DMS79 treated with DMSO at 0.1 percent for 48 hours (cell line): ENCODE measurements at regions not wholly inside any gene's neighbourhood (a gene's known extent, or its start where the extent isn't known, plus 50 kb on each side); places are given as distances from the start of the nearest gene placed in this dataset.

ENCODE experiments used
- DNase-seq: peaks from one replicate; lab custom pipeline; 2025; lab: John Stamatoyannopoulos, UW

- no peak for DNase-seq
Measured at GRCh38 chr15:61624950-61625349, 395.8 kb upstream of the RORA start.

DNA sequence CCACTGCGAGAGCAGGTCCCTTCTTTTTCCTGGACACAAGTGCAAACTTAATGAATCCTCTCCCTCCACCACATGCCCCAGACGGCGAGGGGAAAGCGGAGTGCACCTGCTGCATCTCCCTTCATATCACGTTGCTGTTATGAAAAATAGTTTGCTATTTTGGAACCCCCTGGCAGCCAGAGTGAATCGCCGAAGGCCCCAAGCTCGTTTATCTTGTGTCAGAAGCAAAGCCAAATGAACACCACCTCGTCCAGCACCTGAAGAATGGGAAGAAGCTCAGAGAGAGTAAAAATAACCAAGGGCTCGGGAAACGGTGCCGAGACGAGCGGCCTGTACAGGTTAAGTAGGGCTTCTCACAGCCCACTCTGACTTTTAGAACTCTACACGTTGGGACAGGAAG lies 394.6 kb upstream of the RORA start:
- DNase-seq, result no peak

DNA sequence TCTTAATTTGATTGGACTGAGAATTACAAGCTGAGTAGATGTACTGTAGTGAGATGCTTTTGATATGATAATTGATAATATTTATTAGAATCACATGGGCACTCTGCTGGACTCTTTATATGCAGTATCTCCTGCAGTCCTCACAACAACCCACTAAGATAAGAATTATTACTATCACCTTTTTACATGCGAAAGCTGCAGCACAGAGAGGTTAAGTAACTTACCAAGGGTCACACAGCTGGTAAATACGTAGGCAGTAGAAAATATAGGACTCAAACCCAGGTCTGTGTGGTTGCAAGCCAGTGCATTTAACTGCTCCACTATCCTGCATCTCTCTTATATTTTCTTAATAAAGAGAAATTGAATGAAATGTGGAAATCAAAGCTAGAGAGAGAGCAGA lies 392.8 kb upstream of the RORA start:
- DNase-seq, result no peak

DNA sequence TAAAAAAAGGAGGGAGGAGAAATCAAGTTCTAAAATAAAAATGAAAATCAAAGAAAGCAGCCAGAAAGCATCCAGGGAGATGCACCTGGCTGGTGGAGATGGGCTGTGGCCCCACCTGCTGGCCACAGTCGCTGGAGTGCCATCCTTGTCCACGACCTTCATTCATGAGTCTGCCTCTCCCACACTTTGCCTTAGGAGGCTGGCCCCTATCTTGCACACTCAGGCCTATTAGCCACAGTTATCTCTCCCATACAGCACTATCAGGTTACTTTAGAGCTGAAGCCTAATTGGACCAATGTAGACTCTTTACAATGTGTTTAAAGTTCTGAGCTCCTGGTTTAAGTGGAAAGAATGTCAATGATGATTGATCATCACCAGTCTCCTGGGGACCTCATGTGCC lies 392.0 kb upstream of the RORA start:
- DNase-seq, result no peak

DNA sequence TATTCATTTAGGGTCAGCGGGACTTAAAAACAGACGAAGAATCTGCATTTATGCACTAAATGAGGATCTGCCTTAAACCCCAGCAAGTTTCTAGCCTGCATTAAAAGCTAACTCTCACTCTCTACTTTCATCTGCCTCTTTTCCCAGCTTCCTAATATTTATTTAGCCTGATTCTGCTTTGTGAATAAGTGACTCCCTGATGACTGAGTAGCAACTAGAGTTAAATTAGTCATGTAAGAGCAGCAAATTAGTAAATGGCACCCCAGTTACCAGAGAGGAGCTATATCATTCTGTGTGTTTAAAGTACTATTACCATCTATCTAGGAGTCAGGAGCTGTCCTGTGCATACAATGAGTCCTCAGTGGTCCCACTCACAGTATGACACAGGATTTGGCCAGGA lies 391.0 kb upstream of the RORA start:
- DNase-seq, result no peak

DNA sequence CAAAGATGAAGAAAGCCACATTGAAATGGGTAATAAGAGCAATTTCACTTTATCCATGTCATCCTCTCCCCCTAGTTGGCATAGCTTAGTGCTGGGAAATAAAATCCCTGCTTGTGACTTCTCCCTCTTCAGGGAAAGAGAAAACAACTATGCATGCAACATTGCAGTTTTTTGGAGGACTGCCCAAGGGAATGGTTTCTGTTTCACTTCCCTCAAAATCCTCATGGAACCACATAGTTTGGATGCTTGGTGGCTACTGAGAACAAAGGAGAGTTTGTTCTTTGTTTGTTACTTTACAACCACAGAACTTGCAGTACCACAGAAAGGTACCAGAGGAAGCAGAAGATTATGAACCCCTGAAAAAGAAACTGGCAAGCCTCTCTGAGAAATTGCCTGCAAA lies 384.6 kb upstream of the RORA start:
- DNase-seq, result no peak

GRCh38 chr15:61613138-61613537 lies 384.0 kb upstream of the RORA start:
- DNase-seq, result no peak

- no peak for DNase-seq
Measured at GRCh38 chr15:61612111-61612510, 383.0 kb upstream of the RORA start.

DNA sequence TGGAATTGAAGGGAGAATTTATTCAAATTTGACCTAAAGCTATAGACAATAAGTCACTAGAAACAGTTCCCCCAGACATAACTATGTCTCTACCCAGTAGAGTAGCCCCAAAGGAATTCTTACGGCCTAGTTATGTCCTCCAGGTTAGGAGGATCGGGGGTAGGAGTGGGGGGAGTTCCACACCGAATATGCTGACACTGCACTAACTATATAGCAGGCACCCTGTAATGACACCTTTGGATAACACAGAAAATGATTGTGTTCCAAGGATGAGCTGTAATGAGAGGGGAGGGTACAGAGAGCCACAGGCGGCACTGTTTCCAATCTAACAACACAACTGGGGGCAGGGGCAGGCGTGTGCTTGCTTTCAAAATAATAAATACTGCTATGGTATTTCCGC lies 376.2 kb upstream of the RORA start:
- no peak for DNase-seq

GRCh38 chr15:61598655-61599054 lies 369.6 kb upstream of the RORA start:
- DNase-seq, result peak; percentile 41

DNA sequence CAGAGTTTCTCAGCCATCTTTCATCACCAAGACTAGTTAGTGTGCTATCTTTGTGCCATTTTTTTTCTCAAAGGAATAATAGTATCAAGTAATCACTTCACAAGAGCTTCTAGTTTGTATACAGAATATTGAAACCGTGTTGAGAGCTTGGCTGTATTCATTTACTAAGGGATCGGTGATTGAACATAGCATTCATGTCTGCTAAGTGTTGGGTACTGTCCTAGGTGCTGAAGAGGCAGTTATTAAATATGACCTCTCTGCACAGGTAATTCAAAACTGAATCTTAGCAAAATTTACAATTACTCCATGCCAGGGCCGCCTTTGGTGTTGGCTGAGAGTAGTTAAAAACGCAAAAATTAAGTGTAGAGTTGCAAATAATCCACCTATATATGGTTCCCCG lies 355.3 kb upstream of the RORA start:
- DNase-seq, result no peak

DNA sequence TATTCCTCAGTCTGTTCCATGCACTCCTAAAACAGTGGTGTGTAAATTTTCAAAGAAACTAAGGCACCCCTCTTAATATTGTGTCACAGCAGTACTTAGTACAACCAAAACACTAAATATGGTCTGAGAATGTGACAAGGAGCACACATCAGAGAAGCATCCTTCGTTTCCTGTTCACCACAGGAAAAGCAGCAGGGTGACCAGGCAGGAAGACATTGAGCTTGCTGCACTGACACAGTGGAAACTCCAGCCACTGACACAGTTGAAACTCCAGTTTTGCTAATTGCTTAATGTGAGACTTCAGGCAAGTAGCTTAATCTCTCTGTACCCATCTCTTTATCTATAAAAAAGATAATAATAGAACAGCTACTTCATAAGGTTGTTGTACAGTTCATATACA lies 353.0 kb upstream of the RORA start:
- DNase-seq, result no peak

- no peak for DNase-seq
Measured at GRCh38 chr15:61575597-61575996, 346.5 kb upstream of the RORA start.

- no peak for DNase-seq
Measured at GRCh38 chr15:61571026-61571425, 341.9 kb upstream of the RORA start.

GRCh38 chr15:61564785-61565184 lies 335.7 kb upstream of the RORA start:
- no peak for DNase-seq

- no peak for DNase-seq
Measured at GRCh38 chr15:61558172-61559136, 329.4 kb upstream of the RORA start.

DNA sequence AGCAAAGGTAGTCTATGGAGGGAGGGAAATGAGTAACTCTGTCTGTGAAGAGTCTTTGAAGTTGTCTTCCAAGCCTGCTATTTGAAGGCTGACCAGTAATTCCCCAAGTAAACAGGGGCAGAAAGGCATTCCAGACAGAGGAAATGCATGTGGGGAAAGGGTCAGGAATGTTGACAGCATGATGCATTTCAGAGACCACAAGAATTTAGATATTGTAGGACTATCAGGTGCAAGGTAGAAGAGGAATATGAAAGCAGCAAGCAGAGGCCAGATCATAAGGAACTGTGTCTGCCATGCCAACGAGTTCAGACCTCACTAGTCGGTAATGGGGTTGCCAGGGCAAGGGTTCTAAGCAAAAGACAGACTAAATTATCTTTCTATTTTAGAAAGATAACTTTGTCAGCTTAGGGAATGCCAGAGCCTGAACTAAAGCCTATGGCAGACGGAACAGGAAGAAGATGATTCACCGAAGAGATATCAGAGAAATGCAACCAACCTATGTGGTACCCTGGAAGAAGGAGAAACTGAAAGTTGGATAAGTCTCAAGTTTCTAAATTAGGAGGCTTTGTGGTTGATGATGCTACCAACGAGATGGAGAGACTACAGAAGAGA lies 327.0 kb upstream of the RORA start:
- DNase-seq, result no peak

- no peak for DNase-seq
Measured at GRCh38 chr15:61549727-61550126, 320.6 kb upstream of the RORA start.

DNA sequence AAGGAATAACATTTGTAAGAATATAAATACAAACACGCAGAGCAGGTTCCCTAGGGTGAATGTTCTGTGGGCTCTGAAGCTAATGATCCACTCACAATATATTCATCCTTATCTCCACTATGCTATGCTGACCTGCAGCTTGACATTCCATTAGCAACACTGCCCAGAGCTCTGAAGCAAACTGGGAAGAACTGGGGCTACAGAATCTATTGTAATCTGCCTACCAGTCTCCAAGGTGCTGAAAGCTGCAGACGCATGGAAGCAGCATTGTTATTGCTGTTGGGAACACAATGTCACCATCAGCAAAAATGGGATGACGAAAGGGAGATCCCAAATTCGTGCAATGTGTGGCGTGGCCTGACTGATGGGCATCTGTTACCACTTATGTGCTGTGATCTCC lies 316.7 kb upstream of the RORA start:
- DNase-seq, result no peak

- DNase-seq, result no peak
Measured at GRCh38 chr15:61541516-61541915, 312.4 kb upstream of the RORA start.

DNA sequence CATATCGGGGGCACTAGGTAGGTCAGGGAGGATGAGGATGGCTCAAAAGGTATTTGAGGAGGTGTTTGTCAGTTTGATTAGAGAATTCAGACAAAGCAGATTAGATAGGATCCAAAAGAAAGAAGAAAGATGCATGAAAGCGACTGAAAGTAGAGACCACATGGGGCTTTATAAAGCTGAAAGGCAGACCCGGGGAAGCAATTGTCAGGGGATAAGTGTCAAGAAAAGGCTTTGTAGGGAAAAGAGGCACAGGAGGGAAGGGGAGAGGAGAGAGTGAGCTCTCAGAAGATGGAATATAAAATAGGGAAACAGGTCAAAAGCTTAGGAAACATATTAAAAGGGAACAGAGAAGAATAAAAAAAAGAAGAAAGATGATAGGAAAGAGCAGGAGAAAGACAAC lies 308.2 kb upstream of the RORA start:
- no peak for DNase-seq

- DNase-seq, result no peak
Measured at GRCh38 chr15:61534986-61535385, 305.9 kb upstream of the RORA start.

- DNase-seq, result no peak
Measured at GRCh38 chr15:61530769-61531168, 301.7 kb upstream of the RORA start.

GRCh38 chr15:61528581-61528910 lies 299.4 kb upstream of the RORA start:
- no peak for DNase-seq
